ENCODE measurements at regions not wholly inside any gene's neighbourhood (a gene's known extent, or its start where the extent isn't known, plus 50 kb on each side); places are given as distances from the start of the nearest gene placed in this dataset.

DNA sequence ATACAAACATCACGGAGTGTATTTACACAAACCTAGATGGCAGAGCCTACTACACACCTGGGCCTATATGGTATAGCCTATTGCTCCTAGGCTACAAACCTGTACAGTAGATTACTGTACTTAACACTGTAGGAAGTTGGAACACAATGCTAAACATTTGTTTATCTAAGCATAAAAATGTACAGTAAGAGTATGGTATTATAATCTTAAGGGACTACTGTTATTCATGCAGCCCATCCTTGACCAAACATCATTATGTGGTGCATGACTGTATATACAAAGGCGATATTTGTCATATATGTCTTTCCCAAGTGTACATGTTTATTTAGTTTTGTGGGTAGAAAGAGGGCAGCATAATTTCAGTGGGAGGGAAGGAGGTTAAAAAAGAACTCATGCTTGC, 177.7 kb upstream of the FSTL5 start:
- no peak for DNase-seq (ENCODE audit: low read depth, low spot score)
- H3K4me1 Mint-ChIP-seq, result no peaks in the 10 kb centered on the region
- TF ChIP-seq, protein P1, sequence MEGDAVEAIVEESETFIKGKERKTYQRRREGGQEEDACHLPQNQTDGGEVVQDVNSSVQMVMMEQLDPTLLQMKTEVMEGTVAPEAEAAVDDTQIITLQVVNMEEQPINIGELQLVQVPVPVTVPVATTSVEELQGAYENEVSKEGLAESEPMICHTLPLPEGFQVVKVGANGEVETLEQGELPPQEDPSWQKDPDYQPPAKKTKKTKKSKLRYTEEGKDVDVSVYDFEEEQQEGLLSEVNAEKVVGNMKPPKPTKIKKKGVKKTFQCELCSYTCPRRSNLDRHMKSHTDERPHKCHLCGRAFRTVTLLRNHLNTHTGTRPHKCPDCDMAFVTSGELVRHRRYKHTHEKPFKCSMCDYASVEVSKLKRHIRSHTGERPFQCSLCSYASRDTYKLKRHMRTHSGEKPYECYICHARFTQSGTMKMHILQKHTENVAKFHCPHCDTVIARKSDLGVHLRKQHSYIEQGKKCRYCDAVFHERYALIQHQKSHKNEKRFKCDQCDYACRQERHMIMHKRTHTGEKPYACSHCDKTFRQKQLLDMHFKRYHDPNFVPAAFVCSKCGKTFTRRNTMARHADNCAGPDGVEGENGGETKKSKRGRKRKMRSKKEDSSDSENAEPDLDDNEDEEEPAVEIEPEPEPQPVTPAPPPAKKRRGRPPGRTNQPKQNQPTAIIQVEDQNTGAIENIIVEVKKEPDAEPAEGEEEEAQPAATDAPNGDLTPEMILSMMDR (conservative IDR thresholded peaks at IDR 0.05), result no peak
- H3K9me3 Mint-ChIP-seq, result peaks cover 2% of the 10 kb centered on the region
- H3K27ac Mint-ChIP-seq (ENCODE audit: unreplicated experiment), result no peak overlapping the region
- no peak overlapping the region for H3K4me3 Mint-ChIP-seq
- H3K27me3 Mint-ChIP-seq (ENCODE audit: low read depth), result no peaks in the 10 kb centered on the region
- no peaks in the 10 kb centered on the region for H3K36me3 Mint-ChIP-seq (ENCODE audit: low read depth)

DNA sequence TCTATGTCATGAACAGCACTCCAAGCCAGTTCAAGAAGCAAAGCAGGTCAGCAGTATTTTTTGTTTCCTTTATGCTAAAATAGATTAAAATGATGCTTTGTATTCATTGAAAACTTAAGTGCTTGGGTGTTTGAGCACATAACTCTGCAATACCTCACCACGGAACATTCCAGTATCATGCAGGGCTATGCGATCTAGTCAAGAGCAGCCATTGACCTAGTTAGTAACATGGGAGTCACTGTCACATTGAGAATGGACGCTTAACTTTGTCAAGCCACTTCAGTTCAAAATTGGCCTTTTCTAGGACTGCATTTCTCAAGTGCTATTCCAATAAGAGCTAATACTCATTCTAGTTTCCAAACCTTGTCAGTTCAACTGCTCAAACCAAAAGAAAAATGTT, 160.1 kb upstream of the FSTL5 start:
- no peaks in the 10 kb centered on the region for H3K4me1 Mint-ChIP-seq
- no peaks in the 10 kb centered on the region for H3K9me3 Mint-ChIP-seq
- TF ChIP-seq, protein P1 (conservative IDR thresholded peaks at IDR 0.05), result no peak
- no peak overlapping the region for H3K27ac Mint-ChIP-seq (ENCODE audit: unreplicated experiment)
- no peaks in the 10 kb centered on the region for H3K27me3 Mint-ChIP-seq (ENCODE audit: low read depth)
- DNase-seq (ENCODE audit: low read depth, low spot score), result no peak
- H3K4me3 Mint-ChIP-seq, result no peak overlapping the region
- H3K36me3 Mint-ChIP-seq (ENCODE audit: low read depth), result no peaks in the 10 kb centered on the region

GRCh38 chr4:162322054-162322453, 158.3 kb upstream of the FSTL5 start:
- H3K4me3 Mint-ChIP-seq, result no peak overlapping the region
- H3K4me1 Mint-ChIP-seq, result no peaks in the 10 kb centered on the region
- no peaks in the 10 kb centered on the region for H3K36me3 Mint-ChIP-seq (ENCODE audit: low read depth)
- no peak for DNase-seq (ENCODE audit: low read depth, low spot score)
- no peaks in the 10 kb centered on the region for H3K27me3 Mint-ChIP-seq (ENCODE audit: low read depth)
- H3K27ac Mint-ChIP-seq (ENCODE audit: unreplicated experiment), result no peak overlapping the region
- TF ChIP-seq, protein P1 (conservative IDR thresholded peaks at IDR 0.05), result no peak
- H3K9me3 Mint-ChIP-seq, result no peaks in the 10 kb centered on the region

- H3K9me3 Mint-ChIP-seq, result peaks cover 6% of the 10 kb centered on the region
- H3K27ac Mint-ChIP-seq (ENCODE audit: unreplicated experiment), result no peak overlapping the region
- TF ChIP-seq, protein P1 (conservative IDR thresholded peaks at IDR 0.05), result no peak
- H3K27me3 Mint-ChIP-seq (ENCODE audit: low read depth), result no peaks in the 10 kb centered on the region
- no peaks in the 10 kb centered on the region for H3K4me1 Mint-ChIP-seq
- H3K4me3 Mint-ChIP-seq, result no peak overlapping the region
- H3K36me3 Mint-ChIP-seq (ENCODE audit: low read depth), result no peaks in the 10 kb centered on the region
- no peak for DNase-seq (ENCODE audit: low read depth, low spot score)
These were observed 122.0 kb upstream of the FSTL5 start for GRCh38 chr4:162285753-162286152.

DNA sequence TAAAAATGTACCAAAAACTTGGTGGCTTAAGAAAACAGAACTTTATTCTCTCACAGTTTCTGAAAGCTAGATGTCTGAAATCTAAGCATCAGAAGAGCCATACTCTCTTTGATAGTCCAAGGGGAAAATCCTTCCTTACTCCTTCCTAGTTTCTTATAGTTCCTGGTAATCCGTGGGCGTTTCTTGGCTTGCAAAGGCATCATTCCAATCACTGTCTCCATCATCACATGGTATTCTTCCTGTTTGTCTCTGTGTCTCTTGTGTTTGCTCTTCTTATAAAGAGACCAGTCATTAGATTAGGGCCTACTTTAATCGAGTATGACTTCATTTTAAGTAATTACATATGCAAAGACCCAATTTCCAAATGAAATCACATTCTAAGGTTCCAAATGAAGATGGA, 118.9 kb upstream of the FSTL5 start:
- Mint-ChIP-seq H3K4me3 (no peak overlapping the region), H3K27ac (ENCODE audit: unreplicated experiment) (no peak overlapping the region), H3K4me1 (no peaks in the 10 kb centered on the region), H3K9me3 (no peaks in the 10 kb centered on the region), H3K27me3 (ENCODE audit: low read depth) (no peaks in the 10 kb centered on the region), H3K36me3 (ENCODE audit: low read depth) (no peaks in the 10 kb centered on the region)
- TF ChIP-seq, protein P1 (conservative IDR thresholded peaks at IDR 0.05), result no peak
- DNase-seq (ENCODE audit: low read depth, low spot score), result no peak

DNA sequence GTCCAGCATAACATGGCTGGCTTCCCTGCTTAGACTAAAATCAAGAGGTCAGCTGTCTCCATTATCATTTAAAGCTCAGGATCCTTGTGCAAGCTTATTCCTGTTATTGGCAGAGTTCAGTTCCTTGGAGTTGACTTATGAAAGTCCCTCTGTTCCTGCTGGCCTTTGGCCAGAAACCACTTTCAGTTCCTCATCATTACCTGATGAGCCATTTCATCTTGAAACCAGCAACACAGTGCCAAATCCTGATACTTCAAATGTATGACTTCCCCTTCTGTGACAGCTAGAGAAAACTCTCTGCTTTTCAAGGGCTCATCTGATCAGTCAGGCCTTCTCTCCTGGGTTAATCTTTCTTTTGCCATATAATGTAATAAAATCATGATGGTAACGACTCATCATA, 110.6 kb upstream of the FSTL5 start:
- TF ChIP-seq, protein P1 (conservative IDR thresholded peaks at IDR 0.05), result no peak
- no peak for DNase-seq (ENCODE audit: low read depth, low spot score)
- H3K9me3 Mint-ChIP-seq, result no peaks in the 10 kb centered on the region
- H3K36me3 Mint-ChIP-seq (ENCODE audit: low read depth), result no peaks in the 10 kb centered on the region
- no peak overlapping the region for H3K27ac Mint-ChIP-seq (ENCODE audit: unreplicated experiment)
- no peak overlapping the region for H3K4me3 Mint-ChIP-seq
- no peaks in the 10 kb centered on the region for H3K27me3 Mint-ChIP-seq (ENCODE audit: low read depth)
- no peaks in the 10 kb centered on the region for H3K4me1 Mint-ChIP-seq
